ENCODE measurements at regions not wholly inside any gene's neighbourhood (a gene's known extent, or its start where the extent isn't known, plus 50 kb on each side); places are given as distances from the start of the nearest gene placed in this dataset.

- no peak for DNase-seq (ENCODE audit: extremely low spot score)
- TF ChIP-seq FOXM1 (IDR thresholded peaks at IDR 0.05; ENCODE audit: borderline replicate concordance) = no peak
- no peak for TF ChIP-seq ELF4 (IDR thresholded peaks at IDR 0.05)
- TF ChIP-seq PKNOX1 (IDR thresholded peaks at IDR 0.05) = no peak
- TF ChIP-seq SUZ12 (IDR thresholded peaks at IDR 0.05) = no peak
- no peak for TF ChIP-seq BHLHE40 (IDR thresholded peaks at IDR 0.05; ENCODE audit: borderline replicate concordance)
- TF ChIP-seq ZNF384 (IDR thresholded peaks at IDR 0.05) = no peak
- TF ChIP-seq ARNT (IDR thresholded peaks at IDR 0.05) = no peak
- TF ChIP-seq L3MBTL2 (conservative IDR thresholded peaks at IDR 0.05) = no peak
- TF ChIP-seq CTBP1 (IDR thresholded peaks at IDR 0.05; ENCODE audit: borderline replicate concordance) = no peak
- TF ChIP-seq NFRKB (IDR thresholded peaks at IDR 0.05) = no peak
- no peak for TF ChIP-seq SP1 (IDR thresholded peaks at IDR 0.05)
- TF ChIP-seq FOXA1 (IDR thresholded peaks at IDR 0.05) = no peak
- TF ChIP-seq FOXK2 (IDR thresholded peaks at IDR 0.05) = no peak
- TF ChIP-seq TARDBP (IDR thresholded peaks at IDR 0.05) = no peak
- TF ChIP-seq LEF1 (IDR thresholded peaks at IDR 0.05; ENCODE audit: borderline replicate concordance) = no peak
- TF ChIP-seq HDGF (IDR thresholded peaks at IDR 0.05; ENCODE audit: borderline replicate concordance) = no peak
- ChIA-PET CTCF (no interaction called here), POLR2A (no interaction called here)
Measured at GRCh38 chr14:22452330-22452729, 136.7 kb downstream of the DAD1 start.

GRCh38 chr14:22450266-22450665 is 138.8 kb downstream of the DAD1 start:
- POLR2A ChIA-PET = no interaction called here
- CTCF ChIA-PET = interaction anchor here (0.6 kb wide), 1 partner anchor 716 kb away, joined by 3 read pairs; no protein-coding TSS in a partner anchor
- TF ChIP-seq CTBP1 (IDR thresholded peaks at IDR 0.05; ENCODE audit: borderline replicate concordance) = no peak
- DNase-seq (ENCODE audit: extremely low spot score) = no peak

- DNase-seq (ENCODE audit: extremely low spot score) = no peak
- CTCF ChIA-PET = no interaction called here
- TF ChIP-seq NFRKB (IDR thresholded peaks at IDR 0.05) = no peak
- POLR2A ChIA-PET = no interaction called here
Measured at GRCh38 chr14:22449600-22449905, 139.5 kb downstream of the DAD1 start.

- CTCF ChIA-PET = interaction anchor here (0.6 kb wide), 1 partner anchor 74 kb away, joined by 3 read pairs; no protein-coding TSS in a partner anchor
- DNase-seq (ENCODE audit: extremely low spot score) = no peak
- TF ChIP-seq HDGF (IDR thresholded peaks at IDR 0.05; ENCODE audit: borderline replicate concordance) = no peak
- no peak for TF ChIP-seq PKNOX1 (IDR thresholded peaks at IDR 0.05)
- TF ChIP-seq LEF1 (IDR thresholded peaks at IDR 0.05; ENCODE audit: borderline replicate concordance) = no peak
- no peak for TF ChIP-seq CTBP1 (IDR thresholded peaks at IDR 0.05; ENCODE audit: borderline replicate concordance)
- POLR2A ChIA-PET = no interaction called here
Measured at GRCh38 chr14:22448905-22449599, 140.0 kb downstream of the DAD1 start.

GRCh38 chr14:22448035-22448904 is 140.8 kb downstream of the DAD1 start:
- TF ChIP-seq HDGF (IDR thresholded peaks at IDR 0.05; ENCODE audit: borderline replicate concordance) = no peak
- no peak for TF ChIP-seq PKNOX1 (IDR thresholded peaks at IDR 0.05)
- TF ChIP-seq CTBP1 (IDR thresholded peaks at IDR 0.05; ENCODE audit: borderline replicate concordance) = no peak
- no peak for TF ChIP-seq TARDBP (IDR thresholded peaks at IDR 0.05)
- no peak for TF ChIP-seq ELF4 (IDR thresholded peaks at IDR 0.05)
- no peak for TF ChIP-seq SUZ12 (IDR thresholded peaks at IDR 0.05)
- TF ChIP-seq ARNT (IDR thresholded peaks at IDR 0.05) = no peak
- TF ChIP-seq ZNF384 (IDR thresholded peaks at IDR 0.05) = no peak
- no peak for TF ChIP-seq LEF1 (IDR thresholded peaks at IDR 0.05; ENCODE audit: borderline replicate concordance)
- TF ChIP-seq NFRKB (IDR thresholded peaks at IDR 0.05) = no peak
- no peak for TF ChIP-seq FOXK2 (IDR thresholded peaks at IDR 0.05)
- no peak for TF ChIP-seq FOXM1 (IDR thresholded peaks at IDR 0.05; ENCODE audit: borderline replicate concordance)
- no peak for TF ChIP-seq FOXA1 (IDR thresholded peaks at IDR 0.05)
- no peak for TF ChIP-seq L3MBTL2 (conservative IDR thresholded peaks at IDR 0.05)
- TF ChIP-seq SP1 (IDR thresholded peaks at IDR 0.05) = no peak
- TF ChIP-seq BHLHE40 (IDR thresholded peaks at IDR 0.05; ENCODE audit: borderline replicate concordance) = no peak
- ChIA-PET CTCF (no interaction called here), POLR2A (no interaction called here)

GRCh38 chr14:22438742-22439141 is 150.3 kb downstream of the DAD1 start:
- CTCF ChIA-PET = no interaction called here
- DNase-seq (ENCODE audit: extremely low spot score) = no peak
- POLR2A ChIA-PET = no interaction called here
- no peak for TF ChIP-seq HDGF (IDR thresholded peaks at IDR 0.05; ENCODE audit: borderline replicate concordance)
- no peak for TF ChIP-seq ARNT (IDR thresholded peaks at IDR 0.05)
- no peak for TF ChIP-seq BHLHE40 (IDR thresholded peaks at IDR 0.05; ENCODE audit: borderline replicate concordance)
- TF ChIP-seq FOXM1 (IDR thresholded peaks at IDR 0.05; ENCODE audit: borderline replicate concordance) = no peak
- TF ChIP-seq SUZ12 (IDR thresholded peaks at IDR 0.05) = no peak
- no peak for TF ChIP-seq TARDBP (IDR thresholded peaks at IDR 0.05)
- TF ChIP-seq L3MBTL2 (conservative IDR thresholded peaks at IDR 0.05) = no peak
- no peak for TF ChIP-seq FOXK2 (IDR thresholded peaks at IDR 0.05)
- TF ChIP-seq PKNOX1 (IDR thresholded peaks at IDR 0.05) = no peak
- TF ChIP-seq ELF4 (IDR thresholded peaks at IDR 0.05) = no peak
- no peak for TF ChIP-seq LEF1 (IDR thresholded peaks at IDR 0.05; ENCODE audit: borderline replicate concordance)
- TF ChIP-seq ZNF384 (IDR thresholded peaks at IDR 0.05) = no peak
- TF ChIP-seq FOXA1 (IDR thresholded peaks at IDR 0.05) = no peak
- TF ChIP-seq NFRKB (IDR thresholded peaks at IDR 0.05) = no peak
- no peak for TF ChIP-seq CTBP1 (IDR thresholded peaks at IDR 0.05; ENCODE audit: borderline replicate concordance)
- TF ChIP-seq SP1 (IDR thresholded peaks at IDR 0.05) = no peak

More at GRCh38 chr14:22448035-22448904, 140.8 kb downstream of the DAD1 start:
- DNase-seq (ENCODE audit: extremely low spot score) = no peak

Measured in HEK293T (cell line).